DOHH2 (cell line): ENCODE measurements at regions not wholly inside any gene's neighbourhood (a gene's known extent, or its start where the extent isn't known, plus 50 kb on each side); places are given as distances from the start of the nearest gene placed in this dataset.
"Not testable (repeated sequence)": the region's sequence is repeated elsewhere in the genome, so short reads cannot be mapped to it uniquely, and the experiment has no call there.

ENCODE experiments used
- H3F3A ChIP-seq: fragments of 200-600 bp; sonication (generic), shearing (Covaris generic); 2 replicates; pipeline ENCODE4 v1.6.0; 2016; ENCODE audit warnings: antibody characterized with exemption, mild to moderate bottlenecking; ENCODE audit not compliant: control insufficient read depth, insufficient read depth
- H3K27ac ChIP-seq: fragments of 200-600 bp; sonication (generic); 2 replicates; pipeline ENCODE4 v1.5.1; 2014; ENCODE audit warnings: low read depth, mild to moderate bottlenecking, low read length, moderate library complexity
- H3K27me3 ChIP-seq: fragments of 200-600 bp; sonication (generic); 2 replicates; pipeline ENCODE4 v1.6.1; 2014; ENCODE audit warnings: mild to moderate bottlenecking, low read length, mixed read lengths; ENCODE audit not compliant: control insufficient read depth
- H3K36me3 ChIP-seq: fragments of 200-600 bp; sonication (generic); 2 replicates; pipeline ENCODE4 v1.6.1; 2014; ENCODE audit warnings: mild to moderate bottlenecking, low read length, moderate library complexity, mixed read lengths; ENCODE audit not compliant: control insufficient read depth
- H3K4me1 ChIP-seq: fragments of 200-600 bp; sonication (generic); 2 replicates; pipeline ENCODE4 v1.6.1; 2014; ENCODE audit warnings: mild to moderate bottlenecking, low read length, mixed read lengths; ENCODE audit not compliant: control insufficient read depth
- H3K4me2 ChIP-seq: fragments of 200-600 bp; sonication (generic); 2 replicates; pipeline ENCODE4 v1.6.0; 2014; ENCODE audit warnings: mild to moderate bottlenecking, low read length, moderate library complexity
- H3K4me3 ChIP-seq: fragments of 200-600 bp; sonication (generic); 2 replicates; pipeline ENCODE4 v1.5.1; 2014; ENCODE audit warnings: mild to moderate bottlenecking, low read length, mixed read lengths
- H3K79me2 ChIP-seq: fragments of 200-600 bp; sonication (generic); 2 replicates; pipeline ENCODE4 v1.6.1; 2014; ENCODE audit warnings: mild to moderate bottlenecking, low read length, mixed read lengths; ENCODE audit not compliant: control insufficient read depth
- H3K9me2 ChIP-seq: fragments of 200-600 bp; sonication (generic); replicated peaks from 2 replicates; pipeline ENCODE4 v1.6.1; 2014; ENCODE audit warnings: mild to moderate bottlenecking, low read length, mixed read lengths; ENCODE audit not compliant: control insufficient read depth
- H3K9me3 ChIP-seq: fragments of 200-600 bp; sonication (generic); 2 replicates; pipeline ENCODE4 v1.6.1; 2014; ENCODE audit warnings: antibody characterized with exemption, low read length, mixed read lengths; ENCODE audit not compliant: control insufficient read depth, insufficient read depth
- H4K20me1 ChIP-seq: fragments of 200-600 bp; sonication (generic); 2 replicates; pipeline ENCODE4 v1.6.0; 2014; ENCODE audit warnings: low read depth, mild to moderate bottlenecking, antibody characterized with exemption, low read length, moderate library complexity; ENCODE audit not compliant: control insufficient read depth, insufficient read depth
- EZH2phosphoT487 ChIP-seq: fragments of 200-600 bp; sonication (generic); IDR thresholded peaks from 2 replicates; pipeline ENCODE4 v1.6.1; 2017; ENCODE audit warnings: borderline replicate concordance, mild to moderate bottlenecking, antibody characterized with exemption, low read length, moderate library complexity, mixed read lengths
- TF ChIP-seq, protein P1 (sequence below): fragments of 200-600 bp; sonication (generic); IDR thresholded peaks from one replicate; pipeline ENCODE4 v1.5.1; 2014; ENCODE audit warnings: antibody characterized with exemption, mild to moderate bottlenecking, low read depth, low read length; ENCODE audit not compliant: poor library complexity, severe bottlenecking

DNA sequence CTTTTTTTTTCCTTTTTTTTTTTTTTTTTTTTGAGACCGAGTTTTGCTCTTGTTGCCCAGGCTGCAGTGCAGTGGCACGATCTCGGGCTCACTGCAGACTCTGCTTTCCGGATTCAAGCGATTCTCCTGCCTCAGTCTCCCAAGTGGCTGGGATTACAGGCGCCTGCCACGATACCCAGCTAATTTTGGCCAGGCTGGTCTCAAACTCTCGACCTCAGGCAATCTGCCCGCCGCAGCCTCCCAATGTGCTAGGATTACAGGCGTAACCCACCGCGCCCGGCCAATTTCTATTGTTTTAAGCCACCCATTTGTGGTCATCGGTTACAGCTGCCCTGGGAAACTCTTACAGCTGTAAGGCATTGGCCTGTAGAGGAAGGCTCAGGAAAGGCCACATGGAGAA, 617.7 kb downstream of the GABRG2 start:
- no peaks in the 10 kb centered on the region for H3K9me3 ChIP-seq
- no peaks in the 10 kb centered on the region for H3K36me3 ChIP-seq
- H3K4me1 ChIP-seq = no peaks in the 10 kb centered on the region
- no peak overlapping the region for H3K27ac ChIP-seq
- TF ChIP-seq, protein P1, sequence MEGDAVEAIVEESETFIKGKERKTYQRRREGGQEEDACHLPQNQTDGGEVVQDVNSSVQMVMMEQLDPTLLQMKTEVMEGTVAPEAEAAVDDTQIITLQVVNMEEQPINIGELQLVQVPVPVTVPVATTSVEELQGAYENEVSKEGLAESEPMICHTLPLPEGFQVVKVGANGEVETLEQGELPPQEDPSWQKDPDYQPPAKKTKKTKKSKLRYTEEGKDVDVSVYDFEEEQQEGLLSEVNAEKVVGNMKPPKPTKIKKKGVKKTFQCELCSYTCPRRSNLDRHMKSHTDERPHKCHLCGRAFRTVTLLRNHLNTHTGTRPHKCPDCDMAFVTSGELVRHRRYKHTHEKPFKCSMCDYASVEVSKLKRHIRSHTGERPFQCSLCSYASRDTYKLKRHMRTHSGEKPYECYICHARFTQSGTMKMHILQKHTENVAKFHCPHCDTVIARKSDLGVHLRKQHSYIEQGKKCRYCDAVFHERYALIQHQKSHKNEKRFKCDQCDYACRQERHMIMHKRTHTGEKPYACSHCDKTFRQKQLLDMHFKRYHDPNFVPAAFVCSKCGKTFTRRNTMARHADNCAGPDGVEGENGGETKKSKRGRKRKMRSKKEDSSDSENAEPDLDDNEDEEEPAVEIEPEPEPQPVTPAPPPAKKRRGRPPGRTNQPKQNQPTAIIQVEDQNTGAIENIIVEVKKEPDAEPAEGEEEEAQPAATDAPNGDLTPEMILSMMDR = no peak
- TF ChIP-seq EZH2phosphoT487 = no peak
- no peak overlapping the region for H3K4me3 ChIP-seq
- H3K9me2 ChIP-seq = no peaks in the 10 kb centered on the region
- H3K27me3 ChIP-seq = no peaks in the 10 kb centered on the region
- no peaks in the 10 kb centered on the region for H4K20me1 ChIP-seq
- no peaks in the 10 kb centered on the region for H3K79me2 ChIP-seq
- H3F3A ChIP-seq = no peaks in the 10 kb centered on the region
- no peak overlapping the region for H3K4me2 ChIP-seq

- H3K36me3 ChIP-seq, H3K79me2 ChIP-seq, H3K4me2 ChIP-seq, H3K27ac ChIP-seq, H3K4me1 ChIP-seq, H4K20me1 ChIP-seq, H3K27me3 ChIP-seq, H3K4me3 ChIP-seq, H3F3A ChIP-seq, H3K9me3 ChIP-seq, H3K9me2 ChIP-seq: not testable (repeated sequence)
Measured at GRCh38 chr5:162696272-162696671, 628.7 kb downstream of the GABRG2 start.

GRCh38 chr5:162699361-162699760, 631.8 kb downstream of the GABRG2 start:
- no peaks in the 10 kb centered on the region for H3F3A ChIP-seq
- H3K4me2 ChIP-seq = no peak overlapping the region
- no peaks in the 10 kb centered on the region for H3K27me3 ChIP-seq

GRCh38 chr5:162703914-162704313, 636.3 kb downstream of the GABRG2 start:
- Histone ChIP-seq H3K4me1 (no peaks in the 10 kb centered on the region), H3K27ac (no peak overlapping the region), H3K79me2 (no peaks in the 10 kb centered on the region), H3K4me2 (no peak overlapping the region), H3K4me3 (no peak overlapping the region), H3K27me3 (no peaks in the 10 kb centered on the region), H4K20me1 (no peaks in the 10 kb centered on the region), H3K9me2 (no peaks in the 10 kb centered on the region), H3K9me3 (no peaks in the 10 kb centered on the region), H3F3A (no peaks in the 10 kb centered on the region), H3K36me3 (no peaks in the 10 kb centered on the region)
- TF ChIP-seq EZH2phosphoT487 = no peak
- TF ChIP-seq, protein P1 = no peak

More at GRCh38 chr5:162699361-162699760, 631.8 kb downstream of the GABRG2 start:
- Histone ChIP-seq H3K9me3 (no peaks in the 10 kb centered on the region), H3K27ac (no peak overlapping the region), H3K36me3 (no peaks in the 10 kb centered on the region), H4K20me1 (no peaks in the 10 kb centered on the region), H3K4me1 (no peaks in the 10 kb centered on the region), H3K4me3 (no peak overlapping the region), H3K9me2 (no peaks in the 10 kb centered on the region), H3K79me2 (no peaks in the 10 kb centered on the region)
- TF ChIP-seq, protein P1 = no peak
- TF ChIP-seq EZH2phosphoT487 = no peak
